HG02884 (cell line): ENCODE measurements at regions not wholly inside any gene's neighbourhood (a gene's known extent, or its start where the extent isn't known, plus 50 kb on each side); places are given as distances from the start of the nearest gene placed in this dataset.
"Not testable (repeated sequence)": the region's sequence is repeated elsewhere in the genome, so short reads cannot be mapped to it uniquely, and the experiment has no call there.

Experiments used
- ATAC-seq: cut with Tn5 transposase; IDR thresholded peaks from one replicate; pipeline ENCODE4 v1.9.1; 2021; ENCODE audit warnings: mild to moderate bottlenecking, moderate library complexity; ENCODE audit not compliant: unreplicated experiment

DNA sequence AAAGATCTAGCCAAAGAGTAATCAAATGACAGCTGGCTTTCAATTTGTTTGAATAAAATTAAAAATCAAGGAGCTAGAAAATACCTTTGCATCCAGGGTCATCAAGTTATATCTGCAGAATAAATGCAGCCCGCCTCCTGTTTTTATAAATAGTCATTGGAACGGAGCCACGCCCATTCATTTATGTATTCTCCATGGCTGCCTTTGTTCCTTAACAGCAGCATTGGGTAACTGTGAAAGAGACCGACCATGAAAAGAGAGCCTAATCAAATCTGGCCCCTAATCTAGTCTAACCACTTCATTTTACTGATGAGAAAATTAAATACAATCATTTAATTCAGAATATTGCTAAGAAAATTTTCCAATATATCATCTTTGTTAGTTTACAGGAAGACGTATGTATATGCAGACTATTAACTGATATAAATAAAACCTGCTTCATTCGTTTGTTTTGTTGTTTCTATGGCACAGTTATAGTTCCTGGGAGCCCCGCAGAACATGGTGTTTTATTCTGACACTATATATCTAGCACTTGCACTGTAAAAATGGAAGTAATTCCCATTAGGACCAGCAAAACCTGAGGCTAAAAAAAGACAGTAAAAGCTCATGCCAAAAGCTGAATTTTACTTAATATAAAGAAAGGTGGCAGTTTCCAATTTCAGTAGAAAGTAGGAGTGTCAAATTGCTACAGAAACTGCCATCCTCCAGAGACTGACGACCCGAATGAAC is 111.8 kb upstream of the PALMD start:
- ATAC-seq = no peak

DNA sequence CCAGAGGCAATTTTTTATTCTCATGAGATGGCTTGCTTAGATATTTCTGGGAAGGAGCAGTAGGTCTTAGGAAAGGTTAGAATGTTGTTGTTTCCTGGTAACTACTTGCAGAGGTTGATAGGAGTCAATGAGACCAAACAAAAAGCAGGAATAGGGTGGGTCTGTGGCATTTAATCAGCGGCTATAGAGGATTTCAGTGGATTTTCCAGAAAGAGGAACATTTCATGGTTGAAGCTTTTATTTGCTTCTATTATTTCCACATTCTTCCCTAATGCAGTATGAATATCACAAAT is 111.3 kb upstream of the PALMD start:
- ATAC-seq = no peak

DNA sequence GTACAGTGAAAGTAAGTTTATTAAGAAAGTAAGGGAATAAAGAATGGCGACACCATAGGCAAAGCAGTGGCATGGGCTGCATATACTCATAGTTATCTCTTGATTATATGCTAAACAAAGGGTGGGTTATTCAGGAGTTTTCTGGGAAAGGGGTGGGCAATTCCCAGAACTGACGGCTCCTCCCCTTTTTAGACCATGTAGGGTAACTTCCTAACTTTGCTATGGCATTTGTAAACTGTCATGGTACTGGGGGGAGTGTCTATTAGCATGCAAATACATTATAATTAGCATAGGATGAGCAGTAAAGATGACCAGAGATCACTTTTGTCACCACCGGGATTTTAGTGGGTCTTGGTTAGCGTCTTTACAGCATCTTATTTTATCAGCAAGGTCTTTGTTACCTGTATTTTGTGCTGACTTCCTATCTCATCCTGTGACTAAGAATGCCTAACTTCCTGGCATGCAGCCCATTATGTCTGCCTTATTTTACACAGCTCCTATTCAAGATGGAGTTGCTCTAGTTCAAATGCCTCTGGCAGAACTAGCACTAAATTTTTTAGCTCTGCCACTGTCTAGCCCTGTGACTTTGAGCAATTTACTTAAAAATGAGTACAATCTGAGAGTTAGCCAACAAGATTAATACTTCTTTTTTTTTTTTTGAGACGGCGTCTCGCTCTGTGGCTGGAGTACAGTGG is 110.3 kb upstream of the PALMD start:
- ATAC-seq = no peak

DNA sequence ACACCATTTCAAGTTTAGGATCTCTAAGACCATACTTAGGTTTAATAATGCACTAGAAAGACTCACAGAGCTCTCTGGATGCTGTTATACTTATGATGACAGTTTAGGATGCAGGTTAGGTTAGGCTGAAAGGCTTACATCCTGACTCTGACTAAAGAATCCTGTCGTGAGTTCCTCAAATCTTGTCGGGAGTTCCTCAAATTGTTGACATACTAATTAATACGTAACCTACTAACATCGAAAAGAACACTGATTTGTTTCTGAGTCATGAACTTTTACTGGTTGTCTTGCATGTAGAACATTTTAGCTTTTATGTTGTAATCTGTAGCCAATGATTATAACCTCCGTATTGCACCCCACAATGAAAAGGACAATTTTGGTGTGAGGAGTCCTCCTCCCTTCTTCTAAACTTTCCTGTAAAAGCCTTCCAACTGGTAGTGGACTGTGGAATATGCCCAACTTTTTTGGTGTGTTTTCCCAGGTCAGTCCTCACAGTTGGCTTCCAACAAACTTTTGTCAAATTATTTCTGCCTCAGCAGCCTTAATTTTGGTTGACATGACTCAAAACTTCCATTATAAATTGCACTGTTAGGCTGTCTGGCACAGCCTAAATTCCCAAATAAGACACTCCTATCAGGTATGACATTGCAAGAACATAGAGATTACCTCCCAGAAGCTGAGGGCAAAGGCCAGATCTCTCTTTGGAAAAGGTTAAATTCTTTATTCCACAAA is 107.9 kb upstream of the PALMD start:
- no peak for ATAC-seq

DNA sequence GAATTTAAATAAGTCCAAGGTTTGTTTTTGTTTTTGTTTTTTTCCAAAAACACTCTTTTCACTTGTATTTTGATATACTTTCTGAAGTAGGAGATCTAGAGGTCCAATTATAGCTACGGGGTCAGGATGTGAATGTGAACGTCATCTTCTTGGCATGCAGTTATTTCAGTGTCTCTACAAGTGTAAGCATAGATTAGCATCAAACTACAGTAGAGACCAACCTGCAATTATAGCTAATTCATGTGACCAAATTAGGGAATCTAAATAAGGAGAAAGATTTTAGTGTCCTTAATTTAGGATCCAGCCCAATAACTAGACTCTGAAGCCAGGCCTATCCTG is 107.3 kb upstream of the PALMD start:
- ATAC-seq = no peak

DNA sequence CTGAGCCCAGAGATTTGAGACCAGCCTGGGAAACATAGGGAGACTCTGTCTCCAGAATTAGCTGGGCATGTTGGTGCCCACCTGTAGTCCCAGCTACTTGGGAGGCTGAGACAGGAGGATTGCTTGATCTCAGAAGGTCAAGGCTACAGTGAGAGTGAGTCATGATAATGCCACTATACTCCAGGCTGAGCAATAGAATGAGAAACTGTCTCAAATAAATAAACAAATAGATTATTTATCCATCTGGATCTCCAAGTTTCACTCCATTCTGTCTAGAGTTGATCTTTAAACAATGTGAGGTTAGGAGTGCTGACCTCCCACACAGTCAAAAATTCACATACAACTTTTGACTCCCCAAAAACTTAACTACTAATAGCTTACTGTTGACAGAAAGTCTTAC is 106.8 kb upstream of the PALMD start:
- no peak for ATAC-seq

DNA sequence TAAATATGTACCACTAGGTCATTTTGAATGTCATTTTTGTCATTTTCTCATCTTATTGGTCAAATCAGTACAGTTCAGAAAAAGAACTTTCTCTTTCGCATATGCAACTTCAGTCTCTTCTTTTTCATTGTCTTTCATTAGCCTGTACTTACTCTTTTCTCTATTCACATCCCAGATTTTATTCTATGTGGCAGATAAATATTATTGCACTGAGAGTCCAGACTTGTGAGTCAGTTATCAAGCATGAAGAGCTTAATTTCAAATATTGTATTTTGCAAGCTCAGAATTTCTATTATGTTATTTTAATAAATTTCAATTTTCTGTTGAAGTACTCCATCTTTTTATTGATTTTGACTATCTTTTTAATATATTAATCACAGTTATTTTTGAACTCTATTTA is 105.2 kb upstream of the PALMD start:
- no peak for ATAC-seq

DNA sequence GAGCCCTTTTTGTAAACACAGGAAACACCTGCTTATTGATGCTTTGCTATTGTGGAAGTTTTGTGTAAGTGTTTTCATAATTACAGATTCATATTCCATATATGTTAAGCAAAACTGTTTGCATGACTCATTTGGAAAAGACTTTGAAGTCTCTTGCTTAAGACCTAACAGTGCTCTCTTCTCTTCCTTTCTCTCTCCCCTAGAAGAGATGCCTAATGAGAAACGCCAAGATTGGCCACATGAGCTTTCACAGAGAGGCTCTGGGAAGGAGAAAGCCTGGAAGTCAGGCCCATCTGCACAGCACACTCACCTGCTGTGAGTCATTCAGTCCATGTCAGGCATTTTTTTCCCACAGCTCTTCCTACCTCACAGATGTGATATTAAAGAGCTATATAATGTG is 101.6 kb upstream of the PALMD start:
- peak; percentile 57 for ATAC-seq

DNA sequence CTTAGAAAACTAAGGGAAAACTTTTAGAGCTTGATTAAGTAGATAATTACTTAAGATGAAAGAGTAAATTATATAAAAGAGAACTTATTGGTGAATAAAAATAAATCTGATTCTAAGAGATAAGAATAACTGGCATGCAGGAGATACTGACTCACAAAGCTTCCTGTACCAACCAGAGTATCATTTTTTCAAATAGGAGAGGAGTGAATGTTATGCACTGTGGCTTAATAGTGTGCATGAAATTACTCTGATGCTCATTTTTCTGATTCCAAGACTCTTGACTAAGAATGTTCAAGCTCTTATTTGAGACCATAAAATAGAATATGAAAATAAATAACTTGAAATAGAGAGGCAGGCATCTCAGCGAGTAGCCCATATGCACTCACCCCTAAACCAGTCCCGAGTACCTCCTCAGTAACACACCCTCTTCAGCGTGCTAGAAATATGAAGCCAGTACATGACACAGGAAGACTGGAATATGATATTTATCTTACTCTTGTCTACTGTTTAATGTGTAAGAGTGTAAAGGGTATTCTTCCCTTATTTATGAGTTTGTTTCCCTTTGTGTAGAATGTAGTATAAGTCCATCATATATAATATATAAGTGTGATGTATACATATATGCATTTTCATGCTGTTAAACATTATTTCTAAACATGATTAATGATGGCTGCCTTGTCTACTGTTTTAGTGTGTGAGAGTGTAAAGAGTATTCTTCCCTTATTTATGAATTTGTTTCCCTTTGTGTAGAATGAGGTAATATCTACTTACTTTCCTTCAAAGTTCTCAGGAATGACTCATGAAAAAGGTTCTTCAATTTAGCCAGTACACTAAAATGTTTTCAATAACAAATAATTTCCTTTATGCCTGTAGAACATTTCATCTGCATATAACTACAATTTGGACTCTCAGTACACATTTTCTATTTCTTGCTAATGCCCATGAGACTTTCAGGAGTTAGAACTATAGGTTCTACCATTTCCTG is 99.2 kb upstream of the PALMD start:
- ATAC-seq = no peak

DNA sequence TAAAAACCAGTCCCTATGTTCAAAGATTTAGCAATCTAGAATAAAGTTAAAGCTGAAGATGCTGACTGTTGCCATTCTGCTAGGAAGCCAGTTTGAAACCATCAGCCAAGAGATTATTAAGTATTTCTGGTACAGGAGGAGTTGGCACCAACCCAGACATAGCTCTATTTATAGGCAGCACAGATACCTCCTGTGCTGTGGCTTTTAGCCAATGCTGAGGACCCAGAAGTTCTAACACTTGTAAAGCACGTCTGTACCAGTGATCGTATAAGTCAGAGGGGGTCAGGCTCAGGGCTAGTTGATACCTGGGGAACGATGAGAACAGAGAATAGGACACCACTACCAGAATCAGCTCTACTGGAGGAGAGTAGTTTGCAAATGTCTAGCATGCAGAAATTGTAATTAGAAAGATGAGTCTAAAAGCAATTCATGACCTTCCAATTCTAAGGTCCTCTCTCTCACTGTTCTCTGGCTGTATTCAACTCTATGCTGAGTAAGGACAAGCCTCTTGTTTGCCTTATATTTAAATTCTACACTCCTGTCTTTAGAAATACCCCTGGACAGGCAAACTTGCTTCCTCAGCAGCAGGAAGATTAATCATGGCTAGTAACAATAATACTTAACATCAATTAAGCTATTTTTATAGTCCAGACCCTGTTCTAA is 96.8 kb upstream of the PALMD start:
- no peak for ATAC-seq

DNA sequence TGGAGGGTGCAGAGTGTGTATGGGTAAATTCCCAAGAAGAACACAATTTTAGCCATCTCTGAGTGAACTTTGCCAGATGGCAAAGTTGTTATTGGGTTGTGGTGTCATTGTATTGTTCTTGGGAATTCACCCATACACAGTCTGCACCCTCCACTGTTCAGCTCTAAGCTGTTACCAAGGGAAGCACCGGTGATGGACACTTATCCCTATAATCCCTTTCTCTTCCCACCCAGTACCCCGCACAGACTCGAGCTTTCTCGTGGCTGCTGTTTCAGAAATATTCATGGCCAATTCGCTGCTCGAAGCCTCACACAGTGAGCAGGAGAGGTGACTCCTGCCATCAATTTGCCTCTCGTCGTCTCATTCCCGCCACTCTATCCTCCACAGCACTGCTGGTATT is 95.7 kb upstream of the PALMD start:
- no peak for ATAC-seq

DNA sequence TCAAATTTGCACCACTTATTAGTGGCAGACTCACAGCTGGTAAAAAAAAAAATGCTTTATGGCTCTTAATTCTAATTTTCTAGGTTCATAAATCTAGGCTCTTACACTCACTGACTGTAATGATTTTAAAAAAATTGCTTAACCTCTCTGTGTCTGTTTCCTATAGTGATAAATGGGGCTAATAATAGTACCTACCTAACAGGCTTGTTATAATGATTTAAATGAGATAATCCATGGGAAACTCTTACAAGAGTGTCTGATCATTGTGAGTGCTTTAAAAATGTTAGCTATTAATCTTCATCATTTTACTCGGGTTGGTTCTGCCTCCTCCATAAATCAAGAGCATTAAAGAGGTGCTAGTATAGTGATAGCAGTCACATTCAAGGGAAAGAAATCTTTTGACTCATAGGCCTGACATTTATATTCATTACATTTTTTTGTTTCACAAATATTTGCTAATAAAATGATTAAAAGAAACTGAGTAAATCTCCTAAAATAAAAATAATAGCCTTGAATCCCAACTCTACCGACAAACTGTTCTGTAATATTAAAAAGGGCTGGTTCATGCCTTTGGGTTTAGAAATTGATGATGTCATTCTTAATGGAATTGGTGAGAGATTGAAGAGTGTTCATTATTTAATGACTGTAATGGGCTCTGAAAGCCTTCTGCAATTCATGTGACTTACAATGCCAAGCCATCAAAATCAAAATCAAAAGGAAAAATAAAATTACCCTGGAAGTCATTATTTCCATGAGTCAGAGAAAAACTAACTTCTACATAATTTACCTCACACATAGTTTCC is 93.9 kb upstream of the PALMD start:
- ATAC-seq = no peak

DNA sequence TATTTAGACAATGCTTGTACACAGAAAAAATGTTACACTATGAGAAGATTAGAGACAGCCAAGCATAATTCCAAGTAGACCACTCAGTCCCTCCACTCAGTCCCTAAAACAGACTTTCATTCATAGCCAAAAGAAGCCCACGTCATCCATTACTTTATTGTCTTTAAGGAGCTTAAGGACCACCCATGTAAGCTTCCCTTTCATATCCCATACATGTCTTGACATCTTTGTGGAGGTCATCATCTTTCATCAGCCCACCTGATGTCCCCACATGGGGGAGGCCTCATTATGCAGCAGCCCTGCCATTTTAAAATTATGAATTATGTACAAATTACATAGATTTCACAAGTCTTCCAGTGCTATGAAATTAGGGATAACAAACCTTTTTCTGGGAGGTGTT is 92.6 kb upstream of the PALMD start:
- no peak for ATAC-seq

DNA sequence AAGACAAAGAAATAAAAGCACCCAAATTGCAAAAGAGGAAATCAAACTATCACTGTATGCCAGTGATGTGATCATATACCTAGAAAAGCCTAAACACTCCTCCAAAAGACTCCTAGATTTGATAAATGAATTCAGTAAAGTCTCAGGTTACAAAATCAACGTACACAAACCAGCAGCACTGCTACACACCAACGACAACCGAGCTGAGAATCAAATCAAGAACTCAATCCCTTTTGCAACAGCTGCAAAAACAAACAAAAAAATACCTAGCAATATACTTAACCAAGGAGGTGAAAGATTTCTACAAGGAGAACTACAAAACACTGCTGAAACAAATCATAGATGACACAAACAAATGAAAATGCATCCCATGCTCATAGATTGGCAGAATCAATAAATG is 92.1 kb upstream of the PALMD start:
- ATAC-seq = not testable (repeated sequence)

DNA sequence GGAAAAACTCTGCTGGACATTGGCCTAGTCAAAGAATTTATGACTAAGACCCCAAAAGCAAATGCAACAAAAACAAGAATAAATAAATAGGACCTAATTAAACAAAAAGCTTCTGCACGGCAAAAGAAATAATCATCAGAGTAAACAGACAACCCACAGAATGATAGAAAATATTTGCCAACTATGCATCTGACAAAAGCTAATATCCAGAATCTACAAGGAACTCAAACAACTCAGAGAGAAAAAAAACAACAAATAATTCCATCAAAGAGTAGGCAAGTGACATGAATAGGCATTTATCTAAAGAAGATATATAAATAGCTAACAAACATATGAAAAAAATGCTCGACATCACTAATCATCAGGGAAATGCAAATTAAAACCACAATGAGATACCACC is 91.2 kb upstream of the PALMD start:
- ATAC-seq = no peak

DNA sequence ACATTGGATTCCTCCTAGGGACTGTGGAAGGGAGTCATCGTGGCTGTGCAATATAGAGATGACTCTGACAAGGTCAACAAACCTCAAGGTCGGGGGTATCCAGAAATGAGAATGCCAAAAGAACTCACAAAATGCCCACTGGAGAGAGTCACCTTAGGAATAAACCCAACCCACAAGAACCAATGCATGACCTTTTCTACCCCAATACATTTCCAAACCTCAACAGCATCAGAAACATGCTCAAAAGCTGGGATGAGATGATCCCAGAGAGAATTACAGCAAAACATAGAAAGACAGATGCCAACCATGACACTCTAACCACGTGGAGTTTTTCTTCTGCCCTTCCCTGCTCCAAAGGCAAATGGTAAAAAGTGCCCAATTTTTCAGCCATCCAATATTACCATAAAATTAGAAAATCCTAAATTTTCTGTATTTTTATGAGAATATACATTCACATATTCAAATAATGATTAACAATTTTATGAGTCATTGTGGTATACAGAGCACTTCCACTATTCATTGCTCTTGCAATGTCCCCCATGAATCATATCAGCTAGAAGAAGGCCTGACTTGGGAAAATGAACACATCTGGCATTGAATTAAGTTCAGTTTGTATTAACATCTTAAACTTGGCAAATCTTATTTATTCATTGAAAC is 88.2 kb upstream of the PALMD start:
- no peak for ATAC-seq

DNA sequence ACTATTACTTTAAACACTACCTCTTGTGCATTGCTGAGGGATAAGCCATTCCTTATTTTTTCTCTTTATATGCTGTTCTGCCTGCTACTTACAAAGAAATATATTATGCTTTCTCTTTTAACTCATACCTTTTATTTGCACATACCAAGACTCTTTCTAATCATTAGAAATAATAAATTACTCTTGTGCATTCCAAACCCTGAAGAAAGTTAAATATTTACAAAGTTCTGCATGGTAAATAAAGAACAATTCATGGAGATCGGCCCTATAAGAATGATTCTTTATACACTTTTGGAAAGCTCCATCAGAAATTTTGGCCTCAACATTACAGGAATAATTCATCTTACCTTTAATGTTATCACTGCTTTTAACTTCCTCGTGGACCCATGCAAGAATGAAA is 86.7 kb upstream of the PALMD start:
- no peak for ATAC-seq

DNA sequence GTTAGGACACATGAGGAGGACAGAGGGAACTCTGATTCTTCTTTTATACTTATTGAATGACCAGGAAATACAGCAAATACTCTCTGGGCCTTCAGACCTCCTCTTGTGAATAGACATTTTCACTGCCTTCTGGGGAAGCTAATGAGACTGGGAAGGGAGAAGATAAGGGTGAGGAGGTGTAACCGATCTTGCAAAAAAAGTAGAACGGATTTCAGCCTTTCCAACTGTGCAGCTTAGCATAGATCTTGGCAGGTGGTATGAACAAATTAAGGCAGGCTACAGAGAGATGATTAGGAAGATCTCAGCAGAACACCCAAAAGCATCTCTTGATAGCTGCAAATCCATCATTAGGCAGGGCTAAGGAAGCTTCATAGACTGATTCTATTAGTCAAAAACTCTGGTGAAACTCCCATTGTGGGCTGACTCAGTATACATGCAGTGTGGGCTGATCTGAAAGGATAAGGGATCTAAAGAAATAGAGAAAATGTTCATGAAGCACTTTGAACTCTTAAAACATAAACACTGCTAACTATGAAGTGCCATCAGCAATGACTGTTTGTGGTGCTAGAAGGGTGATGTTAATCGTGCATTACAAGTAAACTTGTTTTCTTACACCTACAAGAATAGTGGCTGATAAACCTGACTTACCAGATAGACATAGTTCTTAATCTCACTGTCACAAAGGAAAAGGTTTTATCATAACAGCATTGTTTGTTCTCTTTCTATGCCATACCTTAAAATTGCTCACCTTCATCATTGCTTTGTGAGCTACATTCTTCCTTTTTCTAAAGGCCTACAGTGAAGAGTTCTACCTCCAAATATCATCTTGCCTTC is 85.5 kb upstream of the PALMD start:
- ATAC-seq = no peak

DNA sequence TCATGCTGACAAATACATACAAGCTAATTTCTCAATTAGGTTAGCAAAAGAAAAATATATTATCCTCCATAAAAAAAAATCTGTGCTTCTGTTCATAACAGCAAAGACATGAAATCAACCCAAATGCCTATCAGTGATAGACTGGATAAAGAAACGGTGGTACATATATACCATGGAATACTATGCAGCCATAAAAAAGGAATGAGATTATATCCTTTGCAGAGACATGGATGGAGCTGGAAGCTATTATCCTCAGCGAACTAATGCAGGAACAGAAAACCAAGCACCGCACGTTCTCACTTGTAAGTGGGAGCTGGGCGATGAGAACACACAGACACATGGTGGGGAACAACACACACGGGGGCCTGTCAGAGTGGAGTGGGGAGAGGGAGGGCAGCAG is 84.0 kb upstream of the PALMD start:
- no peak for ATAC-seq
